Stimulated activated effector memory CD8-positive, alpha-beta T cell treated with anti-CD3 and anti-CD28 coated beads, Interleukin-12 subunit alpha, Interleukin-12 subunit beta, amount 100 ng/mL, for 72 hours (primary cell): ENCODE measurements at regions not wholly inside any gene's neighbourhood (a gene's known extent, or its start where the extent isn't known, plus 50 kb on each side); places are given as distances from the start of the nearest gene placed in this dataset.

Experiments used
- ATAC-seq: fragments of 150-1000 bp; cut with Tn5 transposase; 2 replicates; pipeline ENCODE4 v1.10.0; 2021
- DNase-seq, 2 donors: peaks; one replicate each; pipeline ENCODE4 v3.0.0; 2021 to 2022; ENCODE audit warnings: low spot score in 2 of 2
- H3K27ac Mint-ChIP-seq: one replicate; pipeline ENCODE4 v1.8.0; 2022; ENCODE audit warnings: mild to moderate bottlenecking, mixed read lengths
- H3K36me3 Mint-ChIP-seq: one replicate; pipeline ENCODE4 v1.8.0; 2022; ENCODE audit warnings: mild to moderate bottlenecking, mixed read lengths
- H3K4me1 Mint-ChIP-seq: one replicate; pipeline ENCODE4 v1.8.0; 2022; ENCODE audit warnings: mixed read lengths
- H3K4me3 Mint-ChIP-seq: one replicate; pipeline ENCODE4 v1.8.0; 2022; ENCODE audit warnings: mild to moderate bottlenecking, mixed read lengths
- H3K9me3 Mint-ChIP-seq: one replicate; pipeline ENCODE4 v1.8.0; 2022; ENCODE audit warnings: mixed read lengths

DNA sequence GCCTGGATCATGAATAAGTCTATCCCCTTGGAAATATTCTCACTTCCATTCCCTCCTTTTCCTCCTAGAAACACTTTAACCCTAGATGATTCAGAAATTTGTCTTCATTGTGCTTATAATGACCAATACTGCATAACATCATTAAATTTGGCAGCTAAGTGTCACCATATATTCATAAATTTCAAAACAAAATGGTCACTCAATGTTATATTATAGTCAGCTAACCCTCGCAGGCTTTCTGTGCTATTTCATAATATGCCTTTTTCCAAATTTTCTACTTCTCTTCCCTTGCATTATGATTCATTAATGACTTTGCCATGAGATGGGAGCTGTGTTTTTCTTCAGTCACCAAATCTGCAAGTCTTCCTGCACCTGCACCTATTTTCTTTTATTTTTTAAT is 308.3 kb upstream of the AKR1E2 start:
- Mint-ChIP-seq H3K36me3 (no peaks in the 10 kb centered on the region), H3K4me3 (no peak overlapping the region), H3K27ac (no peak overlapping the region), H3K4me1 (peaks cover 10% of the 10 kb centered on the region), H3K9me3 (no peaks in the 10 kb centered on the region)
- no peak for ATAC-seq
- no peak for DNase-seq

DNA sequence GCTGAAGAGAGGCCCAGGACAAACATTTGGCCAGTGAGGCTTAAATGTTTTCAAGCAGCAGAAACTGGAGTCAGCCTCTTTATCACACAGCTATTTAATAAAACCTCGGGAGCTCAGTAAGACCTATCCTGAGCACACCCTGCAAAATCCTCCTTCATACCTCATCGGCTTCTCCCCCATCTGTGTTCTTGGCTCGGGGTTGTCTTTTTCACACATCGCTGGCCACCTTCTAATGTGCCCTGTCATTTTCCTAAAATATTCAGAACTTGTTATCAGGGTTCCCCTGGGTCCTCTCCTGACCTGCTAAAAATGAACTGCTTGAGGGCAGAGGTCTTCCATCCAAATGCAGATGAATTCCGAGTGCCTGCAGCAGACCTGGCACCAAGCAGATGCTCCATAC is 310.3 kb upstream of the AKR1E2 start:
- peaks cover 10% of the 10 kb centered on the region for H3K4me1 Mint-ChIP-seq

DNA sequence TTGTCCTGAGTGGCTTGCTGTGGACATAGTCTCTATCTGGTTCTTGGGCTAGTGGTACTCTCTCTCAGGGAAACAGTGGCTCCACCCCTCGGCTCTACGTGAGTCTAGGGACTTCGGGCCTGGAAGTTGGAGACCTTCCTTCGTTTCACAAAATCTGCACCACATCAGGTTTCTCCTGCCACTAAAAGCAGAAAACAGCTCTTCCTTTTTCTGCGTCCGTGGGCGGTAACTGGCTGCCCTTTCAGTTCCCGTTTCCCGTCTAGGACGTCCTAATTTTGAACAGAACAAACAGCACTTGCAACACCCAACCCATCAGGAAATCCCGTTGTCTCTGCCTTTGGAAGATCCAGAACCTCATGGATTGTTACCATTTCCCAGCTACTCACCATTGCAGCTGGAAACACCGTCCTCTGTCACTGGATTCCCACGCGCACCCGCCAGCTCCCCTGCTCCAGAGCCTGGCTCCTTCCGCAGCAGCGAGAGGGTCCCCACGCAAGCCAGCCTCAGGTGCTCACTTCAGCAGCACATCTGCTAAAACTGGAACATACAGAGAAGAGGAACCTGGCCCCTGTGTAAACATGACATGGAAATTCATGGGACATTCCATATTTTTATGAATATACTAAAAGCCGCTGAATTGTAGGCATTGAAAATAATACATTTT is 311.4 kb upstream of the AKR1E2 start:
- DNase-seq (no peak), ATAC-seq (no peak)
- H3K27ac Mint-ChIP-seq: no peak overlapping the region
- H3K9me3 Mint-ChIP-seq: no peaks in the 10 kb centered on the region
- H3K4me1 Mint-ChIP-seq: peaks cover 10% of the 10 kb centered on the region
- H3K4me3 Mint-ChIP-seq: no peak overlapping the region
- H3K36me3 Mint-ChIP-seq: no peaks in the 10 kb centered on the region

More for the DNA sequence above, 310.3 kb upstream of the AKR1E2 start:
- ATAC-seq (no peak), DNase-seq (no peak)
- no peak overlapping the region for H3K4me3 Mint-ChIP-seq
- H3K9me3 Mint-ChIP-seq: no peaks in the 10 kb centered on the region
- no peak overlapping the region for H3K27ac Mint-ChIP-seq
- H3K36me3 Mint-ChIP-seq: no peaks in the 10 kb centered on the region

DNA sequence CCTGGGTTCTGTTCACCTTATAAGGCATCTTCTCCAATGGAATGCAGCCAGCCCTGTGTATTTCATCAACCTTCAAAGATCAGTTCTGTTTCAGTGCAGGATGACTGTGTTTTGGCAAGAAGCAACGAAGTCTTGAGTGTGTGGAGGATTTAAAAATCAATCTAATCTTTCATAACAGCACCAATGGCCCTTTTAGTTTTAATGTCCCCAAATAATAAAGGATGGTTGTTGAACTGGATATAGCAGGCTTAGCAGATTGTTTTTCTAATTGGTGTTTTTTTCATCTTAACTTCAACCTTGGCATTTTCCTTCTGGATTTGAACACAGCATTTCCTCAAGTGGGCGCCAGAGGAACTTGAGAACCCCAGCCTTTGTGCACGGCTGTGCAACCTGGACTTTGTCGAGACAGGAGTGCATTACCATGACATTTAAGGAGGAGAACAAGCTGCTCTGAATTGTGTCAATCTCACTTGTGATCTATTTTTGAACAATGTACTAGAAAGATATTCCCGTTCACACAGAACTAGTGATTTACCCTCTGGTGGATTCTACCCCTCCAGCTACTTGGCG is 313.3 kb upstream of the AKR1E2 start:
- DNase-seq: no peak
- H3K9me3 Mint-ChIP-seq: no peaks in the 10 kb centered on the region

DNA sequence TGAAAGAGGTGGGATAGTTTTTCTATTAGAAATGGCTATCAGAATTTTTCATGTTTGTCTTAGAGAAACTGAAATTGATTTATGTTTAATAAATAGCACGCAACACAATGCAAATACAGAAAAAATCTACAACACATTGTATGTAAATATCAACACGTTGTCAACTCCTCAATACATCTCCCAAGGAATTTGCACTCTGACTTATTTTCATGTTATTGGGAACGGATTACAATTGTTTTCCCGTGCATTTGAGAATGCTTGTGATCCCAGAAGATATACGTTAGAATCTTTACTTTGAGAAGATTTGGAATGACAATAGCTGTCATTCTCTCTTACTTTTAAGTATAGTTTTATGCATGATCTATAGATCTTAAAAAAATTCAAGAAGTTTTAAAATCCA is 313.8 kb upstream of the AKR1E2 start:
- ATAC-seq (no peak), DNase-seq (no peak)
- no peaks in the 10 kb centered on the region for H3K36me3 Mint-ChIP-seq
- H3K9me3 Mint-ChIP-seq: no peaks in the 10 kb centered on the region
- peaks cover 10% of the 10 kb centered on the region for H3K4me1 Mint-ChIP-seq
- H3K4me3 Mint-ChIP-seq: no peak overlapping the region
- no peak overlapping the region for H3K27ac Mint-ChIP-seq

More for the DNA sequence above, 313.3 kb upstream of the AKR1E2 start:
- Mint-ChIP-seq H3K27ac (no peak overlapping the region), H3K4me1 (peaks cover 10% of the 10 kb centered on the region), H3K4me3 (no peak overlapping the region), H3K36me3 (no peaks in the 10 kb centered on the region)
- no peak for ATAC-seq

DNA sequence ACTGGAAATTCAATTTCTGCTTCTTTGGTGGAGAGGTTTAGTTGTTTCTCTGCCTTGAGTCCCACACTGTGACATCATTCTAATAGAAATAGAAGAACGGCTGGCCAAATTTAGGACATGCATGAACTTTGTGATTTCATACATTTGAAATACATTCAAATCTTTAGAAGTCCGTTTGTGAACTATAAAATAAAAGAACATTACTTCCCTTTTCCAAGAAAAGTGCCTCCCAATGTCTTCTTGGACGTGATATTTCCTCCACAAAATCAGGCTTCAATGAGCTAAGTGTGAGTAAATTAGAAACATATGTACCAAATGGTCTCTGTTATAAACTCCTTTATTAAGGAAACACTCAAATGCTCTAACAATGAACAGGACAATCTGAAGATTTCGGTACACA is 314.5 kb upstream of the AKR1E2 start:
- Mint-ChIP-seq H3K36me3 (no peaks in the 10 kb centered on the region), H3K27ac (no peak overlapping the region)
- no peak for ATAC-seq

DNA sequence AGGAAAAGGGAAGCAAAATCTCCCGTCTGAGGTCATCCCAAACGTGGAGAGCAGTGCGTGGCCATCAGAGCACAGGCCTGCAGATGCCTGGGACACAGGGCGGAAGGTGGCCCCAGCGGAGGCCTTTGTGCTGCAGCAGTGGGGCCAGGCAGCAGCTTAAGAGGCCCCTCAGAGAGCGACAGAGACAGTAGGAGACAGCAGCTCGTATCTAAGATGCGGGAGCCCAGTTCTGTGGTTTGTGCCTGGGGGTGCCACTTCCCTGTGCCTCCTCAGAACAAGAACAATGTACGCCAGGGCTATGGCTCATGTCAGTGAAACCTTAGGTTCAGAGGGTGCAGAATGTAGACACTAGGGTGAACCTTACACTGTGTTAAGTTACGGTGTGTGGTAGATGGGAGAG is 316.6 kb upstream of the AKR1E2 start:
- no peaks in the 10 kb centered on the region for H3K9me3 Mint-ChIP-seq
- DNase-seq (no peak), ATAC-seq (no peak)
- H3K36me3 Mint-ChIP-seq: no peaks in the 10 kb centered on the region
- no peak overlapping the region for H3K27ac Mint-ChIP-seq
- H3K4me3 Mint-ChIP-seq: no peak overlapping the region
- H3K4me1 Mint-ChIP-seq: peaks cover 8% of the 10 kb centered on the region

More for the DNA sequence above, 314.5 kb upstream of the AKR1E2 start:
- H3K4me1 Mint-ChIP-seq: peaks cover 10% of the 10 kb centered on the region
- H3K9me3 Mint-ChIP-seq: no peaks in the 10 kb centered on the region
- H3K4me3 Mint-ChIP-seq: no peak overlapping the region
- DNase-seq: no peak

DNA sequence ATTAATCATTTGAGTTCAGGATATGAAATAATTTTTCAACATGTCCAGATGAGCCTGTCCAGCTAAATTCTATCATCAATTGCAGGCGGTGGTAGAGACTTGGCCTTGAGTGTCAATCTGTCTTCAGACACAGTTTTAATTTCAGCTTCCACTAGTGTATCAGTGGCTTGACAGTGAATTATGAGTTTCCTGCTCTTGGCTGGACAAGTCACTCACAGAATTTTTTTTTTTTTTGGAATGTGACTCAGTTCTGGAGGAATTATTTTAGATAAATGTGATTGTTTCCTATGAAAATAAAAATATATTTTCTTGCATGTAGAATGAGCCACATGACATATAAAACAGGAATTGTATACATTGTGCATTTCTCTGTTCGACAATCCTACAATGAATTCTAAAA is 319.9 kb upstream of the AKR1E2 start:
- Mint-ChIP-seq H3K36me3 (no peaks in the 10 kb centered on the region), H3K27ac (no peak overlapping the region), H3K4me1 (no peaks in the 10 kb centered on the region), H3K4me3 (no peak overlapping the region), H3K9me3 (no peaks in the 10 kb centered on the region)
- DNase-seq: no peak
- ATAC-seq: no peak

DNA sequence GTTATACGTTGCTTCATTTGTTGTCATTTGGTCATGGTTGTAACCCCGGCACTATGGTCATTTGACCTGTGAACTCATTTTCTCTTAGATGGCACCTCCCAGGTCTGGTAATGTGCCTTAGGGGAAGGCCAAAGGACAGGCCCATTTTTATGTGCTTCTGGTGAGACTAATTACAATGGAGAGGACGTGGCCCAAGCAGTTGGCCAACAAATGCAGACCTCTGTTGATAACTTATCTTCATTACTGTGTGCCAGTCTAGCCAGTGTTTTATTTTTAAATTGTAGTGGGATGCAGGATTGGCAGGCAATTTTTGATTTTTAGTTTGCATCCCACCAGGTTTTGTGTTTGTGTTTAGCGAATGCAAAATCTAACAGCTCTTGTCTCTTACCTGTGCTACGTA is 321.5 kb upstream of the AKR1E2 start:
- H3K4me1 Mint-ChIP-seq: no peaks in the 10 kb centered on the region
- H3K36me3 Mint-ChIP-seq: no peaks in the 10 kb centered on the region
- H3K27ac Mint-ChIP-seq: no peak overlapping the region
- no peaks in the 10 kb centered on the region for H3K9me3 Mint-ChIP-seq
- DNase-seq (no peak), ATAC-seq (no peak)
- no peak overlapping the region for H3K4me3 Mint-ChIP-seq

DNA sequence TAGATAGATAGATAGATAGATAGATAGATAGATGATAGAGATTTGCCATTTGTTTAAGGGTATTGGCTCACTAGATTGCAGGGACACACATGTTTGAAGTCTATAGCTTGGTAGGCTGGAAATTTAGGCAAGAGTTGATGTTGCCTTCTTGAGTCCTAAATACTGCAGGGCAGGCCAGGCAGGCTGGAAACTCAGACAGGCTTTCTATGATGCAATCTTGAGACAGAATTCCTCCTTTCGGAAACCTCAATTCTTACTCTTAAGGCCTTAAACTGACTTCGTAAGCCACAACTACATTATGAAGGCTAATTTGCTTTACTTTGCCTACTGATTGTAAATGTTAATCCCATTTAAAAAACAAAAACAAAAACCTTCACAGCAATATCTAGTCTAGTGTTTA is 322.9 kb upstream of the AKR1E2 start:
- no peak for DNase-seq
- Mint-ChIP-seq H3K36me3 (no peaks in the 10 kb centered on the region), H3K4me3 (no peak overlapping the region), H3K27ac (no peak overlapping the region), H3K4me1 (no peaks in the 10 kb centered on the region), H3K9me3 (no peaks in the 10 kb centered on the region)
- no peak for ATAC-seq

DNA sequence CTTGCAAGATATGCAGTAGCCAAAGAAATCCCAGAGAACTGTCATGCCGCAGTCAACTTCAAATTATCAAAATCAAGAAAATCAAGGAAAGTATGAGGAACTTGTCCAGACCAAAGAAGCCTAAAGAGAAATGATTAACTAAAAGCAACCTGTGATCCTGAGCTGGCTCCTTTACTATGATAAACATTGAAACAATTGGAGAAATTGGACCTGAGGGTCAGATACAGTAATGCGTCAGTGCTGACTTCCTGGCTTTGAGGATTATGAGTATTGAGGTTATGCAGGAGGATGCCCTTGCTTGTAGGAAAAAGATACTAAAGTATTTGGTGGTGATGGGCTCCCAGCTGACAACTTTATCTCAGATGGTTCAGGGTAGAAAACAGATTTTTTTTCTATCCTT is 324.7 kb upstream of the AKR1E2 start:
- Mint-ChIP-seq H3K27ac (no peak overlapping the region), H3K4me3 (no peak overlapping the region), H3K4me1 (no peaks in the 10 kb centered on the region), H3K9me3 (no peaks in the 10 kb centered on the region), H3K36me3 (no peaks in the 10 kb centered on the region)
- ATAC-seq (no peak), DNase-seq (no peak)

DNA sequence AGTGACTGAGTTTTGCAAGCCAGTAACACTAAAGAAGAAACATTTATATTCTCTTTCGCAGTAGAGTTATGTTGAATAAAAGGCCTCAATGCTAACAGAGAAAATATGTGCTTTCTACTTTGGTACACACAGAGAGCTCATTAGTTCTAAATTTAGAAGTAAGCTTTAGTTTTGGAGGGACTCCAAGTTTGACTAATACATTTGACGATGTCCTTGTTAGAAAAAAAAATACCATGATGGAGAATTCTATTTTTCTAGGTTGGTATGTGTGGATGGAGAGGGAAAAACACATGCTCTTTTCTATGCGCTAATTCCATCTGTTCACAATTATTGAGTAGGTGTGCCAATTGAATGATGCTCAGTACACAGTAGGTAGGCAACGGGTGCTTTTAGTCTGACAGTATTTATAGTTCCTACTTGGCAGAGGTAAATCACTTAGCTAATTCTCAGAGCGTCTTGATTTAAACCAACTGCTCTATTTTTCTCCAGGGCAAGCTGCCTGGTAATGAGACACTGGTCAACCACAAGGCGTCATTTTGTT is 327.2 kb upstream of the AKR1E2 start:
- Mint-ChIP-seq H3K27ac (no peak overlapping the region), H3K36me3 (no peaks in the 10 kb centered on the region), H3K4me1 (no peaks in the 10 kb centered on the region), H3K9me3 (no peaks in the 10 kb centered on the region), H3K4me3 (no peak overlapping the region)
- DNase-seq: no peak
- no peak for ATAC-seq

DNA sequence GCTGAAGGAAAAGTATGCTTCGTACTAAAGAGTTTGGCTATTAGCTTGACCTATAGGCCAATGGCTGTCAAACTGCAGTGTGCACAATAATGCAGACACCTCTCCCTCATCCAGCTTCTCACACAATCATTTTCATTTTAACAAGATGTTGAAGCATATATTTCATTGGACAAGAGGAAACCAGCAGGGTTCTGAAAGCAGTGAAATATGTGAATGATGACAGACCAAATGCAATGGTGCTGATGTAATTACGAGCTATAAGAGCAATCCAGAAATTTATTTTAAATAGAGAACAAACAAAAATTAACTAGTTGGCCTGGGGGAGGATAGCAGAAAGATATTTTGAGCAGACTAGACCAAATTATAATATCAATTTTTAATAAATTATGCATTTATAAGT is 331.5 kb upstream of the AKR1E2 start:
- Mint-ChIP-seq H3K36me3 (no peaks in the 10 kb centered on the region), H3K4me1 (no peaks in the 10 kb centered on the region), H3K27ac (no peak overlapping the region), H3K4me3 (no peak overlapping the region), H3K9me3 (no peaks in the 10 kb centered on the region)
- DNase-seq (no peak), ATAC-seq (no peak)

DNA sequence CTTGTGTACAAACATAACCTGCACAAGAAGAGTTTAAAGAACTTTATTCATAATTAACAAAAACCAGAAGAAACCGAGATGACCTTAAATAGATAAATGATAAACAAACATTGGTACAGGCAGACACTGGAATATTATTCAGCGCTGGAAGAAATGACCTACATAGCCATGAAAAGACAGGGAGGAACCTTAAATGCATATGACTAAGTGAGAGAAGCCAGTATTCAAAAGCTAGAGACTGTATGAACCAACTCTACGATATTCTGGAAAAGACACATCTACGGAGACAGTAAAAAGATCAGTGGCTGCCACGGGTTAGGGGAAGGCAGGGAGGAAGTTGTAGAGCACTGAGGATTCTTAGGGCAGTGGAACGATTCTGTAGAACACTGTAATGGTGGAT is 333.8 kb upstream of the AKR1E2 start:
- Mint-ChIP-seq H3K9me3 (no peaks in the 10 kb centered on the region), H3K4me1 (no peaks in the 10 kb centered on the region), H3K4me3 (no peak overlapping the region), H3K27ac (no peak overlapping the region), H3K36me3 (no peaks in the 10 kb centered on the region)
- ATAC-seq: no peak
- no peak for DNase-seq

DNA sequence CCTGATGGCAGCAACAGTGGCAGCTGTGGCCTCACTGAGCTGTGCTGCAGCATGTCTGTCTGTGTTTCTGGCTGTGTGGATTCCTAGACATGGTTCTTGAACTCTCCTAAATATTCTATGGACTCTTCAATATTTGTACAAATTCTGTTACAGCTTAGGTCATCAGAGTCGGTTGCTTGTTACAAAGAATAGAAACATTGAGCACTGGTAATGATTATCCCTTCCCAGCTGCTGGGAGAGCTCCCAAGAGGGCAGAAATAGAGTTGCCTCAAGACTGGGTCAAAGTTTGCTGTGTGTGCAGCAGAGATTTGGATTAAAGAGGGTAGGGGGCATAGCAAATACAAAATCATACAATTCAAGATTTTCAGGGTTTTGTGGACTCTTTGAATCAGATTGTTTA is 337.1 kb upstream of the AKR1E2 start:
- no peaks in the 10 kb centered on the region for H3K36me3 Mint-ChIP-seq
- no peak for ATAC-seq
- H3K27ac Mint-ChIP-seq: no peak overlapping the region
- no peaks in the 10 kb centered on the region for H3K9me3 Mint-ChIP-seq
- H3K4me3 Mint-ChIP-seq: no peak overlapping the region
- no peak for DNase-seq
- no peaks in the 10 kb centered on the region for H3K4me1 Mint-ChIP-seq

DNA sequence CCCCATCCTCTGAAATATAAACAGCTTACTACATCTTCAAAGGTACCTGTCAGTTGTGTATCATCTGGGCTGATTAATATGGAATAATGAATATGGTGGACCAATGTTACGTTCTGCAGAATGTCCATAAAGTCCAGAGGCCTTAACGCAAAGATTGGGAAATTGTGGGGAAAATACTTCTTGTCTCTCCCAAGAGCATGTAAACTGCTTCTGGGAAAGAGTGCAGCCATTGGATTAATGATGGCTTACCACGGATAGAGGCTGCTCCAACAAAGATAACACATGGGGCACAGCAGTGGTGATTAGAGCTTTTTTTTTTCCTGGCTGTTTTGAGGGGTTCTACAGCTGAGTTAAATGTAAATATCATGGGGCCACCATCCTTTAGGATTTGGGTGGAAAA is 340.4 kb upstream of the AKR1E2 start:
- Mint-ChIP-seq H3K36me3 (no peaks in the 10 kb centered on the region), H3K27ac (no peak overlapping the region), H3K9me3 (no peaks in the 10 kb centered on the region), H3K4me1 (no peaks in the 10 kb centered on the region), H3K4me3 (no peak overlapping the region)
- no peak for ATAC-seq
- DNase-seq: no peak
